ENCODE measurements at regions not wholly inside any gene's neighbourhood (a gene's known extent, or its start where the extent isn't known, plus 50 kb on each side); places are given as distances from the start of the nearest gene placed in this dataset.
A peak's percentile ranks its signal among the peaks of the same experiment; 100 is the strongest.

GRCh38 chr1:81681601-81682266 lies 119.0 kb upstream of the ADGRL2 start:
- peak overlapping the region; percentile 99; the same call in 1 of the 2 replicates for H2BK12ac ChIP-seq (ENCODE audit: low read depth, low read length)
- no peak overlapping the region for H3K56ac ChIP-seq (replicated peaks; ENCODE audit: insufficient read length, low read depth, low read length)
- WGBS, 2 experiments (ENCODE audit: extremely low coverage in 1 of 2, insufficient coverage in 1 of 2, insufficient read length in 1 of 2, insufficient replicate concordance in 2 of 2, low coverage in 1 of 2, low lambda C conversion rate in 2 of 2, missing lambda C conversion rate in 1 of 2), result 20% methylated on average over 3 of the region's 3 CpGs; no CpG with 5 or more reads in 1 of the 2 experiments
- no peak overlapping the region for H3K4ac ChIP-seq (replicated peaks; ENCODE audit: insufficient read length, low read depth, low read length)
- no peaks in the 10 kb centered on the region for H4K20me1 ChIP-seq (replicated peaks in 1 of 2; ENCODE audit: control insufficient read depth in 1 of 2, insufficient read depth in 2 of 2, low read length in 2 of 2)
- no peak overlapping the region for H2AK5ac ChIP-seq (ENCODE audit: low read depth, low read length)
- FAIRE-seq (peak; percentile 63), DNase-seq (ENCODE audit: low read depth in 1 of 2, low spot score in 2 of 2) (no peak)
- H3K79me2 ChIP-seq (ENCODE audit: control insufficient read depth in 1 of 2, insufficient read depth in 2 of 2, low read length in 2 of 2), result no peaks in the 10 kb centered on the region
- no peaks in the 10 kb centered on the region; a peak in 1 of 4 replicates for H3K9me3 ChIP-seq (ENCODE audit: insufficient read depth in 2 of 2, low read depth in 1 of 2, low read length in 1 of 2)
- peak overlapping the region; percentile 51 for H4K5ac ChIP-seq (ENCODE audit: insufficient read length, low read depth, low read length)
- no peak overlapping the region for H4K91ac ChIP-seq (replicated peaks; ENCODE audit: insufficient read length, low read length)
- H4K8ac ChIP-seq (ENCODE audit: extremely low read depth, insufficient read depth, low read length), result no peak overlapping the region
- H2AFZ ChIP-seq (ENCODE audit: low read length), result no peak overlapping the region
- no peak overlapping the region; a peak in 1 of 8 replicates for H3K4me3 ChIP-seq (ENCODE audit: extremely low read depth in 1 of 4, insufficient read depth in 2 of 4, low read depth in 3 of 4, low read length in 4 of 4)
- H3K27me3 ChIP-seq (replicated peaks in 1 of 4; ENCODE audit: control insufficient read depth in 3 of 4, extremely low read depth in 1 of 4, insufficient read depth in 3 of 4, low read length in 3 of 4), result no peaks in the 10 kb centered on the region
- H3K36me3 ChIP-seq (ENCODE audit: control insufficient read depth in 2 of 4, insufficient read depth in 4 of 4, low read length in 3 of 4), result peaks cover 0 to 2% (median 0%) of the 10 kb centered on the region in 4 experiments; a peak in 1 of 8 replicates
- H2BK20ac ChIP-seq (ENCODE audit: low read length), result peak overlapping the region; percentile 96; the same call in 1 of the 2 replicates
- no peak overlapping the region for H2BK15ac ChIP-seq (ENCODE audit: low read length)
- H3K79me1 ChIP-seq (ENCODE audit: low read depth, low read length), result no peaks in the 10 kb centered on the region
- no peak overlapping the region; the same call in 1 of the 2 replicates for H3K18ac ChIP-seq (ENCODE audit: extremely low read depth, low read length)
- POLR2A ChIA-PET (ENCODE audit: partially characterized antibody), result interaction anchor here (0.8 to 2.1 kb wide), 6 partner anchors 10 to 121 kb away, joined by 3 to 10 read pairs (median 3); partner anchors contain the start of gene ADGRL2
- H3K23me2 ChIP-seq (ENCODE audit: low read depth, low read length), result 0 out of 2 replicates have a peak, but pooled peaks cover 2% of the 10 kb centered on the region
- peaks cover 5 to 27% (median 15%) of the 10 kb centered on the region in 4 experiments; a peak in 4 of 7 replicates for H3K4me1 ChIP-seq (replicated peaks in 1 of 4; ENCODE audit: control insufficient read depth in 3 of 4, insufficient read depth in 4 of 4, low read length in 3 of 4)
- H2BK5ac ChIP-seq (ENCODE audit: low read depth, low read length), result peak overlapping the region; percentile 91
- CTCF ChIA-PET (ENCODE audit: partially characterized antibody), result no interaction called here
- no peak overlapping the region for H3K9ac ChIP-seq (replicated peaks in 1 of 4; ENCODE audit: extremely low read depth in 1 of 4, low read depth in 3 of 4, low read length in 3 of 4)
- H3K4me2 ChIP-seq (ENCODE audit: insufficient read depth in 1 of 2, low read depth in 2 of 2, low read length in 2 of 2), result peak overlapping the region; percentile 44 to 58; a peak in 3 of 4 replicates
- peak overlapping the region; percentile 30; the same call in 1 of the 2 replicates for H3K27ac ChIP-seq (ENCODE audit: low read depth, low read length)
- H3K23ac ChIP-seq (ENCODE audit: insufficient read length), result no peak overlapping the region
- no peak overlapping the region for H3K14ac ChIP-seq (ENCODE audit: insufficient read length)
- TF ChIP-seq CHD1 (IDR thresholded peaks at IDR 0.05; ENCODE audit: low read depth, low read length), result no peak
- TF ChIP-seq GTF2F1 (IDR thresholded peaks at IDR 0.05; ENCODE audit: borderline replicate concordance, low read depth, low read length), result no peak
- TF ChIP-seq TEAD4 (IDR thresholded peaks at IDR 0.05; ENCODE audit: low read depth, low read length), result no peak
- TF ChIP-seq BRCA1 (IDR thresholded peaks at IDR 0.05; ENCODE audit: low read depth, low read length), result no peak
- no peak for TF ChIP-seq CTBP2 (IDR thresholded peaks at IDR 0.05; ENCODE audit: borderline replicate concordance, insufficient read depth, insufficient read length, low read length)
- no peak for TF ChIP-seq YY1 (IDR thresholded peaks at IDR 0.05; ENCODE audit: low read depth, low read length)
- TF ChIP-seq NRF1 (IDR thresholded peaks at IDR 0.05; ENCODE audit: low read depth, low read length), result no peak
- no peak for TF ChIP-seq CREB1 (IDR thresholded peaks at IDR 0.05)
- no peak for TF ChIP-seq USF2 (IDR thresholded peaks at IDR 0.05; ENCODE audit: low read length)
- TF ChIP-seq CEBPB (IDR thresholded peaks at IDR 0.05; ENCODE audit: low read depth, low read length), result no peak
- H2BK120ac ChIP-seq (replicated peaks; ENCODE audit: low read depth, low read length), result peak overlapping the region; percentile 99

All from H1 (cell line).